ENCODE measurements at regions not wholly inside any gene's neighbourhood (a gene's known extent, or its start where the extent isn't known, plus 50 kb on each side); places are given as distances from the start of the nearest gene placed in this dataset.

GRCh38 chr2:21928292-21928691 is 804.5 kb downstream of the TDRD15 start:
- intact Hi-C loops (cut with micrococcal nuclease), result no loop called here

GRCh38 chr2:21930226-21930625 is 806.5 kb downstream of the TDRD15 start:
- intact Hi-C loops (cut with micrococcal nuclease), result no loop called here

- intact Hi-C loops (cut with micrococcal nuclease), result no loop called here
Measured at GRCh38 chr2:21939967-21940366, 816.2 kb downstream of the TDRD15 start.

GRCh38 chr2:21944536-21944935 is 820.8 kb downstream of the TDRD15 start:
- intact Hi-C loops (cut with micrococcal nuclease), result no loop called here

- intact Hi-C loops (cut with micrococcal nuclease), result no loop called here
Measured at GRCh38 chr2:21945658-21946057, 821.9 kb downstream of the TDRD15 start.

GRCh38 chr2:21947046-21947445 is 823.3 kb downstream of the TDRD15 start:
- intact Hi-C loops (cut with micrococcal nuclease), result no loop called here

GRCh38 chr2:21966139-21966538 is 842.4 kb downstream of the TDRD15 start:
- intact Hi-C loops (cut with micrococcal nuclease), result no loop called here

- intact Hi-C loops (cut with micrococcal nuclease), result no loop called here
Measured at GRCh38 chr2:21970971-21971370, 847.2 kb downstream of the TDRD15 start.

GRCh38 chr2:21972586-21972985 is 848.8 kb downstream of the TDRD15 start:
- intact Hi-C loops (cut with micrococcal nuclease), result no loop called here

- intact Hi-C loops (cut with micrococcal nuclease), result no loop called here
Measured at GRCh38 chr2:21981127-21981526, 857.4 kb downstream of the TDRD15 start.

- intact Hi-C loops (cut with micrococcal nuclease), result no loop called here
Measured at GRCh38 chr2:21993002-21993401, 869.2 kb downstream of the TDRD15 start.

- intact Hi-C loops (cut with micrococcal nuclease), result no loop called here
Measured at GRCh38 chr2:21996339-21996738, 872.6 kb downstream of the TDRD15 start.

- intact Hi-C loops (cut with micrococcal nuclease), result no loop called here
Measured at GRCh38 chr2:21999522-21999921, 875.8 kb downstream of the TDRD15 start.

GRCh38 chr2:22002066-22002465 is 878.3 kb downstream of the TDRD15 start:
- intact Hi-C loops (cut with micrococcal nuclease), result no loop called here

- intact Hi-C loops (cut with micrococcal nuclease), result no loop called here
Measured at GRCh38 chr2:22003270-22003669, 879.5 kb downstream of the TDRD15 start.

- intact Hi-C loops (cut with micrococcal nuclease), result no loop called here
Measured at GRCh38 chr2:22011048-22011447, 887.3 kb downstream of the TDRD15 start.

- intact Hi-C loops (cut with micrococcal nuclease), result no loop called here
Measured at GRCh38 chr2:22020091-22020742, 896.4 kb downstream of the TDRD15 start.

- intact Hi-C loops (cut with micrococcal nuclease), result no loop called here
Measured at GRCh38 chr2:22027345-22028005, 903.7 kb downstream of the TDRD15 start.

GRCh38 chr2:22035361-22035830 is 911.6 kb downstream of the TDRD15 start:
- intact Hi-C loops (cut with micrococcal nuclease), result no loop called here

- intact Hi-C loops (cut with micrococcal nuclease), result no loop called here
Measured at GRCh38 chr2:22037274-22037673, 913.5 kb downstream of the TDRD15 start.

- intact Hi-C loops (cut with micrococcal nuclease), result no loop called here
Measured at GRCh38 chr2:22043784-22044183, 920.0 kb downstream of the TDRD15 start.

- intact Hi-C loops (cut with micrococcal nuclease), result no loop called here
Measured at GRCh38 chr2:22055784-22056620, 932.2 kb downstream of the TDRD15 start.
